ENCODE measurements at regions not wholly inside any gene's neighbourhood (a gene's known extent, or its start where the extent isn't known, plus 50 kb on each side); places are given as distances from the start of the nearest gene placed in this dataset.

GRCh38 chr11:104325093-104325492 is 161.1 kb upstream of the PDGFD start:
- no peak for DNase-seq

- no peak for DNase-seq
Observed at GRCh38 chr11:104324276-104324675, 160.3 kb upstream of the PDGFD start.

GRCh38 chr11:104323841-104324240 is 159.9 kb upstream of the PDGFD start:
- DNase-seq, result no peak

GRCh38 chr11:104322696-104323095 is 158.7 kb upstream of the PDGFD start:
- no peak for DNase-seq

- DNase-seq, result no peak
Observed at GRCh38 chr11:104320956-104321355, 157.0 kb upstream of the PDGFD start.

GRCh38 chr11:104320097-104320496 is 156.2 kb upstream of the PDGFD start:
- DNase-seq, result no peak

GRCh38 chr11:104319396-104319795 is 155.4 kb upstream of the PDGFD start:
- DNase-seq, result no peak

- DNase-seq, result no peak
Observed at GRCh38 chr11:104306862-104307474, 143.0 kb upstream of the PDGFD start.

- no peak for DNase-seq
Observed at GRCh38 chr11:104301776-104302175, 137.8 kb upstream of the PDGFD start.

- DNase-seq, result no peak
Observed at GRCh38 chr11:104291646-104292045, 127.7 kb upstream of the PDGFD start.

- no peak for DNase-seq
Observed at GRCh38 chr11:104286129-104286528, 122.2 kb upstream of the PDGFD start.

GRCh38 chr11:104279587-104279986 is 115.6 kb upstream of the PDGFD start:
- no peak for DNase-seq

- no peak for DNase-seq
Observed at GRCh38 chr11:104275992-104276391, 112.0 kb upstream of the PDGFD start.

- no peak for DNase-seq
Observed at GRCh38 chr11:104260456-104260855, 96.5 kb upstream of the PDGFD start.

GRCh38 chr11:104259121-104259610 is 95.2 kb upstream of the PDGFD start:
- no peak for DNase-seq

- no peak for DNase-seq
Observed at GRCh38 chr11:104256525-104256924, 92.6 kb upstream of the PDGFD start.

GRCh38 chr11:104254347-104254746 is 90.4 kb upstream of the PDGFD start:
- DNase-seq, result no peak

- DNase-seq, result no peak
Observed at GRCh38 chr11:104246590-104246989, 82.6 kb upstream of the PDGFD start.

GRCh38 chr11:104238916-104239315 is 75.0 kb upstream of the PDGFD start:
- no peak for DNase-seq

GRCh38 chr11:104225047-104225446 is 61.1 kb upstream of the PDGFD start:
- no peak for DNase-seq

GRCh38 chr11:104222464-104222863 is 58.5 kb upstream of the PDGFD start:
- no peak for DNase-seq

GRCh38 chr11:104221455-104221854 is 57.5 kb upstream of the PDGFD start:
- no peak for DNase-seq

- DNase-seq, result no peak
Observed at GRCh38 chr11:104219096-104219495, 55.1 kb upstream of the PDGFD start.

- DNase-seq, result no peak
Observed at GRCh38 chr11:104214517-104214916, 50.6 kb upstream of the PDGFD start.
